ENCODE measurements at regions not wholly inside any gene's neighbourhood (a gene's known extent, or its start where the extent isn't known, plus 50 kb on each side); places are given as distances from the start of the nearest gene placed in this dataset.

DNA sequence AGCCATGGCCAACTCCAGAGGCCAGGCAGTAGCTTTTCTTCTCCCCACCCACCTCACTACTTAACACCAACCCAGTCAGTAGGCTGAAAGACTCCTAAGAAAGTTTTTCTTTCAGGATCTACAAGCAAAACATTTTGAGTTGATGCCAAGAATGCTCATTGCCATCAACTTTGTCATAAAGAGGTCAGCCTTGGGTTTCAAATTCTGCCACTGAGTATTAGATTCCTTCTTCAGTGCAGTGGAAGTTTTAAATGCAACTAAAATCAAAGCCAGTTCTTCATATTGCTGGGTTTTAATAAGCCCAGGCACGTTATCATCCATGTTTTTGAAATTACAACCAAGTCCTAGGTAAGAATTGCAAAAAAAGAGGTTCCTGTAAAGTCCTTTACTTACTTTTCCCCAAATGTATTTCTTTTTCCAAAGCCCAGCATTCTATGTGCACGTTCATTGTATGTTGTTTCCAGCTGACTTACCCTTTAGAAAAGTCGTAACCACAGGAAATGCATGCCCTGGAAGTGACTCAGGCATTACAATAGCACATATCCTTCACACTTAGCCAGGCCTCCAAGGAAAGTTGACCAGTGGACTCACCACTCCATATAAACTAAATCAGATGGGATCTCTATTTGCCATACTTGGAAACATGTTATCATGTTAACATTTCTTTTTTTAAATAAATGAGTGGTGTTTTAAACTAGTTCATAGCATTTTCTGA is 229.9 kb downstream of the SOX3 start (continued):
- TF ChIP-seq, protein P1, sequence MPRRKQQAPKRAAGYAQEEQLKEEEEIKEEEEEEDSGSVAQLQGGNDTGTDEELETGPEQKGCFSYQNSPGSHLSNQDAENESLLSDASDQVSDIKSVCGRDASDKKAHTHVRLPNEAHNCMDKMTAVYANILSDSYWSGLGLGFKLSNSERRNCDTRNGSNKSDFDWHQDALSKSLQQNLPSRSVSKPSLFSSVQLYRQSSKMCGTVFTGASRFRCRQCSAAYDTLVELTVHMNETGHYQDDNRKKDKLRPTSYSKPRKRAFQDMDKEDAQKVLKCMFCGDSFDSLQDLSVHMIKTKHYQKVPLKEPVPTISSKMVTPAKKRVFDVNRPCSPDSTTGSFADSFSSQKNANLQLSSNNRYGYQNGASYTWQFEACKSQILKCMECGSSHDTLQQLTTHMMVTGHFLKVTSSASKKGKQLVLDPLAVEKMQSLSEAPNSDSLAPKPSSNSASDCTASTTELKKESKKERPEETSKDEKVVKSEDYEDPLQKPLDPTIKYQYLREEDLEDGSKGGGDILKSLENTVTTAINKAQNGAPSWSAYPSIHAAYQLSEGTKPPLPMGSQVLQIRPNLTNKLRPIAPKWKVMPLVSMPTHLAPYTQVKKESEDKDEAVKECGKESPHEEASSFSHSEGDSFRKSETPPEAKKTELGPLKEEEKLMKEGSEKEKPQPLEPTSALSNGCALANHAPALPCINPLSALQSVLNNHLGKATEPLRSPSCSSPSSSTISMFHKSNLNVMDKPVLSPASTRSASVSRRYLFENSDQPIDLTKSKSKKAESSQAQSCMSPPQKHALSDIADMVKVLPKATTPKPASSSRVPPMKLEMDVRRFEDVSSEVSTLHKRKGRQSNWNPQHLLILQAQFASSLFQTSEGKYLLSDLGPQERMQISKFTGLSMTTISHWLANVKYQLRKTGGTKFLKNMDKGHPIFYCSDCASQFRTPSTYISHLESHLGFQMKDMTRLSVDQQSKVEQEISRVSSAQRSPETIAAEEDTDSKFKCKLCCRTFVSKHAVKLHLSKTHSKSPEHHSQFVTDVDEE (CRISPR knock-in tag; IDR thresholded peaks at IDR 0.05) = no peak

- TF ChIP-seq RARB (CRISPR knock-in tag; IDR thresholded peaks at IDR 0.05) (no peak), CREB5 (CRISPR knock-in tag; IDR thresholded peaks at IDR 0.05; ENCODE audit: low read depth) (no peak), ZNF8 (CRISPR knock-in tag; IDR thresholded peaks at IDR 0.05) (no peak), BACH2 (CRISPR knock-in tag; IDR thresholded peaks at IDR 0.05; ENCODE audit: borderline replicate concordance) (no peak), ZNF565 (CRISPR knock-in tag; conservative IDR thresholded peaks at IDR 0.05; ENCODE audit: low read depth) (no peak)
- ATAC-seq = no peak
Observed at GRCh38 chrX:140273921-140274320, 230.9 kb downstream of the SOX3 start.

GRCh38 chrX:140250391-140250790 is 254.5 kb downstream of the SOX3 start:
- no peak for TF ChIP-seq CSRNP3 (CRISPR knock-in tag; IDR thresholded peaks at IDR 0.05)
- ATAC-seq = no peak

DNA sequence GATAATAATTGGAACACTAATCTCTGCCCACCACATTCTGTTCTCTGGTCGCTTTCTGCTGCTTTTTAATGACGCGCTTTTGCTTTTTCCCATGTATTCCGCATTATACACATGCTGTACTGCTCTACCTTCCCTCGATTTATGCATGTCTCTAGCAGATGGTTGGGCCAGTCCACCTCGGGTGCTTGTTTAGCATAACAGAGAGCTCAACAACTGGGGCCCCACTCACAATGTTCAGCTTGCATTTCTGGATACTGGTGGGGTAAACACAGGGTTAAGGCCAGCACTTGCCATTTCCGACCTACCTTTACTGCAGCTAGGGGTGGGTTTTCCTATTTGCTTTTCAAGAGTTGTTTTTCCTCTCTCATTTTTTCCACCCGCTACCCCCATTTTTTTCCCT is 255.8 kb downstream of the SOX3 start:
- TF ChIP-seq TCF4 (CRISPR knock-in tag; IDR thresholded peaks at IDR 0.05; ENCODE audit: borderline replicate concordance) (no peak), ZNF70 (CRISPR knock-in tag; IDR thresholded peaks at IDR 0.05) (no peak), ZNF8 (CRISPR knock-in tag; IDR thresholded peaks at IDR 0.05) (no peak), RARB (CRISPR knock-in tag; IDR thresholded peaks at IDR 0.05) (no peak), ARNTL (CRISPR knock-in tag; IDR thresholded peaks at IDR 0.05; ENCODE audit: borderline replicate concordance, low read depth) (no peak), BACH2 (CRISPR knock-in tag; IDR thresholded peaks at IDR 0.05; ENCODE audit: borderline replicate concordance) (no peak), ZNF565 (CRISPR knock-in tag; conservative IDR thresholded peaks at IDR 0.05; ENCODE audit: low read depth) (no peak), GLIS3 (CRISPR knock-in tag; IDR thresholded peaks at IDR 0.05) (no peak), ZFP30 (CRISPR knock-in tag; IDR thresholded peaks at IDR 0.05) (no peak), ISL1 (CRISPR knock-in tag; IDR thresholded peaks at IDR 0.05) (no peak), CSRNP3 (CRISPR knock-in tag; IDR thresholded peaks at IDR 0.05) (no peak), OSR1 (CRISPR knock-in tag; IDR thresholded peaks at IDR 0.05) (no peak), SNAI2 (CRISPR knock-in tag; IDR thresholded peaks at IDR 0.05) (no peak), ZFP3 (CRISPR knock-in tag; IDR thresholded peaks at IDR 0.05) (no peak), CREB5 (CRISPR knock-in tag; IDR thresholded peaks at IDR 0.05; ENCODE audit: low read depth) (no peak)
- TF ChIP-seq, protein P2, sequence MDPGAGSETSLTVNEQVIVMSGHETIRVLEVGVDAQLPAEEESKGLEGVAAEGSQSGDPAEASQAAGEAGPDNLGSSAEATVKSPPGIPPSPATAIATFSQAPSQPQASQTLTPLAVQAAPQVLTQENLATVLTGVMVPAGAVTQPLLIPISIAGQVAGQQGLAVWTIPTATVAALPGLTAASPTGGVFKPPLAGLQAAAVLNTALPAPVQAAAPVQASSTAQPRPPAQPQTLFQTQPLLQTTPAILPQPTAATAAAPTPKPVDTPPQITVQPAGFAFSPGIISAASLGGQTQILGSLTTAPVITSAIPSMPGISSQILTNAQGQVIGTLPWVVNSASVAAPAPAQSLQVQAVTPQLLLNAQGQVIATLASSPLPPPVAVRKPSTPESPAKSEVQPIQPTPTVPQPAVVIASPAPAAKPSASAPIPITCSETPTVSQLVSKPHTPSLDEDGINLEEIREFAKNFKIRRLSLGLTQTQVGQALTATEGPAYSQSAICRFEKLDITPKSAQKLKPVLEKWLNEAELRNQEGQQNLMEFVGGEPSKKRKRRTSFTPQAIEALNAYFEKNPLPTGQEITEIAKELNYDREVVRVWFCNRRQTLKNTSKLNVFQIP (CRISPR knock-in tag; IDR thresholded peaks at IDR 0.05; ENCODE audit: borderline replicate concordance, low read depth) = no peak
- ATAC-seq = no peak
